Ascending aorta (tissue), 2 donors: ENCODE measurements at regions not wholly inside any gene's neighbourhood (a gene's known extent, or its start where the extent isn't known, plus 50 kb on each side); places are given as distances from the start of the nearest gene placed in this dataset.

Experiments used
- DNase-seq, 2 donors: peaks; one replicate each; pipeline ENCODE4 v3.0.0-alpha.2; 2019; ENCODE audit warnings: low spot score in 2 of 2
- H3K27ac ChIP-seq, 2 donors: fragments of 200-600 bp; sonication (generic); one replicate each; pipeline ENCODE4 v1.5.1; 2016 to 2017; ENCODE audit warnings: mild to moderate bottlenecking in 1 of 2
- H3K27me3 ChIP-seq: fragments of 200-600 bp; sonication (generic); one replicate; pipeline ENCODE4 v1.5.1; 2017
- H3K36me3 ChIP-seq, 2 donors: fragments of 200-600 bp; sonication (generic); one replicate each; pipeline ENCODE4 v1.5.1; 2016
- H3K4me1 ChIP-seq, 2 donors: fragments of 200-600 bp; sonication (generic); one replicate each; pipeline ENCODE4 v1.5.1; 2016 to 2017; ENCODE audit warnings: mild to moderate bottlenecking in 1 of 2
- H3K4me3 ChIP-seq, 2 donors: fragments of 200-600 bp; sonication (generic); one replicate each; pipeline ENCODE4 v1.5.1; 2016 to 2017; ENCODE audit warnings: mild to moderate bottlenecking in 1 of 2
- H3K9me3 ChIP-seq, 2 donors: fragments of 200-600 bp; sonication (generic); one replicate each; pipeline ENCODE4 v1.5.1; 2016
- intact Hi-C: fragments of 100-400 bp; cut with DNase I; formaldehyde crosslinking; loops from one replicate; pipeline ENCODE4 v1.15.1; 2023
- TF ChIP-seq, protein P1 (sequence below), 3 experiments: fragments of 200-600 bp in 2 of 3; fragments of 450-650 bp in 1 of 3; sonication (generic) in 2 of 3; IDR thresholded peaks; one replicate each; pipeline ENCODE4 v1.5.1; 2016 to 2019; ENCODE audit warnings: antibody characterized with exemption in 3 of 3, mild to moderate bottlenecking in 1 of 3, moderate library complexity in 1 of 3

DNA sequence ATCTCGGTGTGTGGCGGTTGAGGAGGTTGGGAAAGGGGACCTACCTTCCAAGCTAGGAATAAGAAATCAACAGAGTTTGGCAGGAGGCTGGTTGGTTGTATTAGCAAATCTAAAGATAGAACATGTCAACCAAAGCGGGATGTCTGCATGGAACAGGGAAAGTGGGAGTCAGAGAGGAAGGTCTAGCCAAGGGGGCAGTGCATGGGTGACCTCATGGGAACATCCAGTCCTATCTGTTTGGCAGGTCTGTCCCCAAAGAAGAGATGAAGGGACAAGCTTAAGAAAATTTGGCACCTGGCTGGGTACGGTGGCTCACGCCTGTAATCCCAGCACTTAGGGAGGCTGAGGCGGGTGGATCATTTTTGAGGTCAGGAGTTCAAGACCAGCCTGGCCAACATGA, 118.7 kb upstream of the TSC22D1 start:
- intact Hi-C loops: no loop called here
- TF ChIP-seq, protein P1, sequence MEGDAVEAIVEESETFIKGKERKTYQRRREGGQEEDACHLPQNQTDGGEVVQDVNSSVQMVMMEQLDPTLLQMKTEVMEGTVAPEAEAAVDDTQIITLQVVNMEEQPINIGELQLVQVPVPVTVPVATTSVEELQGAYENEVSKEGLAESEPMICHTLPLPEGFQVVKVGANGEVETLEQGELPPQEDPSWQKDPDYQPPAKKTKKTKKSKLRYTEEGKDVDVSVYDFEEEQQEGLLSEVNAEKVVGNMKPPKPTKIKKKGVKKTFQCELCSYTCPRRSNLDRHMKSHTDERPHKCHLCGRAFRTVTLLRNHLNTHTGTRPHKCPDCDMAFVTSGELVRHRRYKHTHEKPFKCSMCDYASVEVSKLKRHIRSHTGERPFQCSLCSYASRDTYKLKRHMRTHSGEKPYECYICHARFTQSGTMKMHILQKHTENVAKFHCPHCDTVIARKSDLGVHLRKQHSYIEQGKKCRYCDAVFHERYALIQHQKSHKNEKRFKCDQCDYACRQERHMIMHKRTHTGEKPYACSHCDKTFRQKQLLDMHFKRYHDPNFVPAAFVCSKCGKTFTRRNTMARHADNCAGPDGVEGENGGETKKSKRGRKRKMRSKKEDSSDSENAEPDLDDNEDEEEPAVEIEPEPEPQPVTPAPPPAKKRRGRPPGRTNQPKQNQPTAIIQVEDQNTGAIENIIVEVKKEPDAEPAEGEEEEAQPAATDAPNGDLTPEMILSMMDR (IDR thresholded peaks at IDR 0.05): no peak
- H3K9me3 ChIP-seq: no peaks in the 10 kb centered on the region
- H3K27ac ChIP-seq: no peak overlapping the region
- no peaks in the 10 kb centered on the region for H3K27me3 ChIP-seq
- H3K4me3 ChIP-seq: no peak overlapping the region
- DNase-seq: no peak
- no peaks in the 10 kb centered on the region for H3K36me3 ChIP-seq
- H3K4me1 ChIP-seq: peaks cover 0 to 5% of the 10 kb centered on the region in 2 donors

DNA sequence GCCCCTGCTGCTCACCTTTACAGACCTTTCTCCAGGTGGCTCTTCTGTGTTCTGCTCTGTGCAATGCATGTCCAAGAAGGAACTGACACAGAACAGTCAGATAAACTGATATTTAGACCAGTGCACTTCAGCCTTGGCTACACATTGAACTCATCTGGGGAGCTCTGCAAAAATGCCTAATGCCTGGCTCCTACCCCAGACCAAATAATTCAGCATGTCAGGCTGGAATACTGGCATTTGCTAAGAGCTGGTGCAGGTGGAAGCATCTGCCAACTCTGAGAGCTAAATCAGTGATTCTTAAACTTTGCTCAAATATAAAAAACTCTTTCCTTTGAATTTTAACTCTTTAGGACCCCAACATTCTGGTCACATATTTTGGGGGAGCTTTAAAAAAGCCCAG, 118.2 kb upstream of the TSC22D1 start:
- TF ChIP-seq, protein P1 (IDR thresholded peaks at IDR 0.05): no peak
- intact Hi-C loops: no loop called here
- no peaks in the 10 kb centered on the region for H3K9me3 ChIP-seq
- H3K27me3 ChIP-seq: no peaks in the 10 kb centered on the region
- H3K27ac ChIP-seq: no peak overlapping the region
- peaks cover 0 to 8% of the 10 kb centered on the region in 2 donors for H3K4me1 ChIP-seq
- no peak for DNase-seq
- H3K36me3 ChIP-seq: no peaks in the 10 kb centered on the region
- H3K4me3 ChIP-seq: no peak overlapping the region

DNA sequence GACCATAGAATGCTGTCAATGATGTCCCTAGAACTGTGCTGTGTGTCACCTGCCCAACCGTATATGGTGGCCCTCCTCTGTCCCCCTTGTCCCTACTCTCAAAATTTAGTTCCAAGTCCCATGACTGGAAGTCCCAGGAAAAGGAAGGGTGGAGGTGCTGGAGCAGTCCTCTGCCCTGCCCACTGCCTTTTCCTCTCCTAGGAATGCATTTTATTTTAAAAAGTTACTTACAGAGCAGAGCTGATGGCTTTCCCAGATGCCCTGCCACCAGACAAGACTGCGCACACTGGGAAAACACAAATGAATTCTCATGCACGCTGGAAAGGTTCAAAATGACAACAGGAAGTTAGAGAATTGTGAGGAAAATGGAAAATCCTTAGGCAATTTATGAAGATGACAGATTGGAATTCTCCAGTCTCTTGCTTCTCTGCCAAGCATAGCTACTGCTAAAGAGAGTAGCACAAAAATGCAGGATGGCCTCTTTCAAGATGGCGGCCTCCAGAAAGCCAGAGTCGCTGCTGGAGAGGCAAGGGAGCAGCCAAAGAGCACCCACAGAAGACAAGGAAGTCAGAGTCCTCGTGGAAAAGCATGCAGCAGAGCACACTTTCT, 117.1 kb upstream of the TSC22D1 start:
- H3K27me3 ChIP-seq: no peaks in the 10 kb centered on the region
- H3K27ac ChIP-seq: no peak overlapping the region
- H3K9me3 ChIP-seq: no peaks in the 10 kb centered on the region
- no peaks in the 10 kb centered on the region for H3K36me3 ChIP-seq
- no peak overlapping the region for H3K4me3 ChIP-seq
- TF ChIP-seq, protein P1 (IDR thresholded peaks at IDR 0.05): no peak
- no peak for DNase-seq
- H3K4me1 ChIP-seq: peaks cover 0 to 15% of the 10 kb centered on the region in 2 donors
- intact Hi-C loops: no loop called here

DNA sequence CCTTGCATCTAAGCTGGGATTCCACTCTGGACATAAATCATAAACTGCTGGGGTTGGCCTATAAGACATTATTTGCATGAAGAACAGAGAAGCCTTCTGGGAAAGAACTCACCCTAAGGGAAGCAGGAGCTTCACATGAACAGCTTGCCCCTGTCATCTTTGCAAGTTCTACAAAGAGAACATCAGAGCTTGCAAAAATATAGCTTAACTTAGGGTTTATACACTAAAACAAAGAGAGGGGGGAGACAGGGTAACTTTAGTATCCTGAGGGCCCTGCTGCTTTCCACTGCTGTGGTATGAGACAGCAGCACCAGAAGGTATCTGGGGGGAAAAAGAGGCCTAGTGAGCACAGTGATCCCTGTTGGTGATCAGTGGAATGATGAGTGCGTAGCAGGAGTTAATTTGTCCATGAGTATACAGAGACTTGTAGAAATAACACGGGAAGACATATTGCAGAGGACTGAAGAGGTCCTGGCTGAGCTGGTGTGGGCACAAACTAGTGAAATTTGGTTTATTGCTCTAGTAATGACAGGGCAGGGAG, 116.1 kb upstream of the TSC22D1 start:
- no peak overlapping the region for H3K27ac ChIP-seq
- no peak for DNase-seq
- intact Hi-C loops: no loop called here
- H3K4me1 ChIP-seq: peaks cover 0 to 15% of the 10 kb centered on the region in 2 donors
- no peaks in the 10 kb centered on the region for H3K9me3 ChIP-seq
- no peaks in the 10 kb centered on the region for H3K27me3 ChIP-seq
- no peak overlapping the region for H3K4me3 ChIP-seq
- H3K36me3 ChIP-seq: no peaks in the 10 kb centered on the region
- TF ChIP-seq, protein P1 (IDR thresholded peaks at IDR 0.05): no peak

DNA sequence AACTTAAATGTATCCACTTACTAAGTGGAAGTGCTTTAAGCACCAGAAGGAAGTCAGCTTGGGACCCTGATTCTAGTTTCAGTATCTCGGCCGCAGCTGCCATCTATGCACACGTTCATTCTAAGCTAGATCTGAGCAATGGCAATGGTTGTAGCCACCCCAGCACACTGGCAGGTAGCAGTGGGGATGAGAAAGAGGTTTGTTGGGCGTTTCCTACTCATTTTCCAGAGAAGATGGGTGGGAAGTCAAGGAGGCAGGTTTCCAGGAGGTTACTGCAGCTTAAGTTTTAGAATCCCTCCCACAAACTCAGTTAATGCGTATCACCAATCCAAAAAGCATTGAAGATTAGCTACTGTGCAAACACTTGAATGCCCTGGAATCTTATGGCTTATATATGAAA, 114.2 kb upstream of the TSC22D1 start:
- H3K4me3 ChIP-seq: no peak overlapping the region
- H3K36me3 ChIP-seq: no peaks in the 10 kb centered on the region
- H3K27me3 ChIP-seq: no peaks in the 10 kb centered on the region
- intact Hi-C loops: no loop called here
- TF ChIP-seq, protein P1 (IDR thresholded peaks at IDR 0.05): no peak
- H3K9me3 ChIP-seq: no peaks in the 10 kb centered on the region
- H3K27ac ChIP-seq: peak overlapping the region in 1 of 2 donors; percentile 22
- DNase-seq: no peak
- peaks cover 0 to 15% of the 10 kb centered on the region in 2 donors for H3K4me1 ChIP-seq
